ENCODE measurements at regions not wholly inside any gene's neighbourhood (a gene's known extent, or its start where the extent isn't known, plus 50 kb on each side); places are given as distances from the start of the nearest gene placed in this dataset.
A peak's percentile ranks its signal among the peaks of the same experiment; 100 is the strongest.

DNA sequence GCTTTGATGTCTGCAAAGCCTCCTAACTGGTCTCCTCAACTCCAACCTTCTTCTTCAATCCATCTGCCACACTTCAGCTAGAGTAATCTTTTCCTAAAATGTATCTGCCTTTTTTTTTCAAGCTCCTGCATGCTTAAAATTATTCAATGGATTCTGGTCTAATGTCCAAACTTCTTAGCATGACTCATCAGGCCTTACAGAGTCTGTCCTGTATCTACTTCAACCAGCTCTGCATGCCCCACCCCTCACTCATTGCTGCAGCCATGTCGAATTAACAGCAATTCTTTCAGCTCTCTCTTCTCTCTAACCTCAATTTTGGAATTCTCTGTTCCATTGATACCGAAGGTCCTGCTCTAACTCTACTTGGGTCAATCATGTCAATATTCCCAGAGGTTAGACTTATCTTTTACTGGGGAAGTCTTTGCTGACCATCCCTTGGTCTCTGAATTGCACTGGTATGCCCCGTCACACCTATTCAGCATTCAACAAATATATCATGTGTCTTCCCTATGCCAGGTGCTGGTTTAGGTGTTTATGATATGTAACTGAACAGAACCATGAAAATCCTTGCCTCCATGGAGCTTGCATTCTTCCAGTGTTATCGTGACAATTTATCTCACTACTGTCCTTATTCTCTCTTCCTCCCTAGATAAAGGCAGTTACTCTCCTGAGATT is 88.5 kb upstream of the NANOGP8 start (continued):
- TF ChIP-seq, protein P1, sequence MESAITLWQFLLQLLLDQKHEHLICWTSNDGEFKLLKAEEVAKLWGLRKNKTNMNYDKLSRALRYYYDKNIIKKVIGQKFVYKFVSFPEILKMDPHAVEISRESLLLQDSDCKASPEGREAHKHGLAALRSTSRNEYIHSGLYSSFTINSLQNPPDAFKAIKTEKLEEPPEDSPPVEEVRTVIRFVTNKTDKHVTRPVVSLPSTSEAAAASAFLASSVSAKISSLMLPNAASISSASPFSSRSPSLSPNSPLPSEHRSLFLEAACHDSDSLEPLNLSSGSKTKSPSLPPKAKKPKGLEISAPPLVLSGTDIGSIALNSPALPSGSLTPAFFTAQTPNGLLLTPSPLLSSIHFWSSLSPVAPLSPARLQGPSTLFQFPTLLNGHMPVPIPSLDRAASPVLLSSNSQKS (CRISPR knock-in tag; IDR thresholded peaks at IDR 0.05): no peak
- TF ChIP-seq POLR2AphosphoS5 (IDR thresholded peaks at IDR 0.05; ENCODE audit: control insufficient read depth, insufficient read depth, low read depth, low read length): no peak
- TF ChIP-seq ZNF436 (CRISPR knock-in tag; IDR thresholded peaks at IDR 0.05): no peak
- TF ChIP-seq POU5F1 (IDR thresholded peaks at IDR 0.05; ENCODE audit: borderline replicate concordance, low read depth, low read length, partially characterized antibody): no peak
- TF ChIP-seq PTTG1 (tag; IDR thresholded peaks at IDR 0.05; ENCODE audit: low read depth): no peak
- no peak for TF ChIP-seq SRSF3 (IDR thresholded peaks at IDR 0.05; ENCODE audit: insufficient read depth, low read length)
- TF ChIP-seq NONO (IDR thresholded peaks at IDR 0.05; ENCODE audit: low read depth in 2 of 2, low read length in 1 of 2): no peak
- no peak for TF ChIP-seq GTF2F1 (IDR thresholded peaks at IDR 0.05; ENCODE audit: low read depth, low read length)
- TF ChIP-seq ZNF316 (IDR thresholded peaks at IDR 0.05): peak; percentile 58
- no peak; a peak in 1 of 4 replicates for TF ChIP-seq MAZ (CRISPR knock-in tag; conservative IDR thresholded peaks at IDR 0.05 in 1 of 2, IDR thresholded peaks at IDR 0.05 in 1 of 2)
- TF ChIP-seq, protein P2, sequence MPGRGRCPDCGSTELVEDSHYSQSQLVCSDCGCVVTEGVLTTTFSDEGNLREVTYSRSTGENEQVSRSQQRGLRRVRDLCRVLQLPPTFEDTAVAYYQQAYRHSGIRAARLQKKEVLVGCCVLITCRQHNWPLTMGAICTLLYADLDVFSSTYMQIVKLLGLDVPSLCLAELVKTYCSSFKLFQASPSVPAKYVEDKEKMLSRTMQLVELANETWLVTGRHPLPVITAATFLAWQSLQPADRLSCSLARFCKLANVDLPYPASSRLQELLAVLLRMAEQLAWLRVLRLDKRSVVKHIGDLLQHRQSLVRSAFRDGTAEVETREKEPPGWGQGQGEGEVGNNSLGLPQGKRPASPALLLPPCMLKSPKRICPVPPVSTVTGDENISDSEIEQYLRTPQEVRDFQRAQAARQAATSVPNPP (IDR thresholded peaks at IDR 0.05; ENCODE audit: borderline replicate concordance, insufficient read depth, insufficient read length): no peak
- TF ChIP-seq, protein P3, sequence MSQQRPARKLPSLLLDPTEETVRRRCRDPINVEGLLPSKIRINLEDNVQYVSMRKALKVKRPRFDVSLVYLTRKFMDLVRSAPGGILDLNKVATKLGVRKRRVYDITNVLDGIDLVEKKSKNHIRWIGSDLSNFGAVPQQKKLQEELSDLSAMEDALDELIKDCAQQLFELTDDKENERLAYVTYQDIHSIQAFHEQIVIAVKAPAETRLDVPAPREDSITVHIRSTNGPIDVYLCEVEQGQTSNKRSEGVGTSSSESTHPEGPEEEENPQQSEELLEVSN (IDR thresholded peaks at IDR 0.05; ENCODE audit: borderline replicate concordance in 1 of 2, extremely low read depth in 1 of 2, insufficient read depth in 1 of 2, insufficient read length in 1 of 2, low read depth in 1 of 2, low read length in 1 of 2, poor library complexity in 1 of 2, severe bottlenecking in 1 of 2): no peak
- TF ChIP-seq FIP1L1 (IDR thresholded peaks at IDR 0.05; ENCODE audit: low read depth, low read length, poor library complexity, severe bottlenecking): no peak
- no peak for TF ChIP-seq ZNF146 (CRISPR knock-in tag; IDR thresholded peaks at IDR 0.05; ENCODE audit: unreplicated experiment)
- no peak for TF ChIP-seq HLTF (IDR thresholded peaks at IDR 0.05)
- TF ChIP-seq, protein P4, sequence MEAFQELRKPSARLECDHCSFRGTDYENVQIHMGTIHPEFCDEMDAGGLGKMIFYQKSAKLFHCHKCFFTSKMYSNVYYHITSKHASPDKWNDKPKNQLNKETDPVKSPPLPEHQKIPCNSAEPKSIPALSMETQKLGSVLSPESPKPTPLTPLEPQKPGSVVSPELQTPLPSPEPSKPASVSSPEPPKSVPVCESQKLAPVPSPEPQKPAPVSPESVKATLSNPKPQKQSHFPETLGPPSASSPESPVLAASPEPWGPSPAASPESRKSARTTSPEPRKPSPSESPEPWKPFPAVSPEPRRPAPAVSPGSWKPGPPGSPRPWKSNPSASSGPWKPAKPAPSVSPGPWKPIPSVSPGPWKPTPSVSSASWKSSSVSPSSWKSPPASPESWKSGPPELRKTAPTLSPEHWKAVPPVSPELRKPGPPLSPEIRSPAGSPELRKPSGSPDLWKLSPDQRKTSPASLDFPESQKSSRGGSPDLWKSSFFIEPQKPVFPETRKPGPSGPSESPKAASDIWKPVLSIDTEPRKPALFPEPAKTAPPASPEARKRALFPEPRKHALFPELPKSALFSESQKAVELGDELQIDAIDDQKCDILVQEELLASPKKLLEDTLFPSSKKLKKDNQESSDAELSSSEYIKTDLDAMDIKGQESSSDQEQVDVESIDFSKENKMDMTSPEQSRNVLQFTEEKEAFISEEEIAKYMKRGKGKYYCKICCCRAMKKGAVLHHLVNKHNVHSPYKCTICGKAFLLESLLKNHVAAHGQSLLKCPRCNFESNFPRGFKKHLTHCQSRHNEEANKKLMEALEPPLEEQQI (IDR thresholded peaks at IDR 0.05): no peak
- no peak for TF ChIP-seq RBM15 (IDR thresholded peaks at IDR 0.05; ENCODE audit: insufficient read depth, low read length)
- TF ChIP-seq YBX1 (IDR thresholded peaks at IDR 0.05): no peak
- TF ChIP-seq, protein P5, sequence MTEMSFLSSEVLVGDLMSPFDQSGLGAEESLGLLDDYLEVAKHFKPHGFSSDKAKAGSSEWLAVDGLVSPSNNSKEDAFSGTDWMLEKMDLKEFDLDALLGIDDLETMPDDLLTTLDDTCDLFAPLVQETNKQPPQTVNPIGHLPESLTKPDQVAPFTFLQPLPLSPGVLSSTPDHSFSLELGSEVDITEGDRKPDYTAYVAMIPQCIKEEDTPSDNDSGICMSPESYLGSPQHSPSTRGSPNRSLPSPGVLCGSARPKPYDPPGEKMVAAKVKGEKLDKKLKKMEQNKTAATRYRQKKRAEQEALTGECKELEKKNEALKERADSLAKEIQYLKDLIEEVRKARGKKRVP (CRISPR knock-in tag; IDR thresholded peaks at IDR 0.05): no peak
- no peak for TF ChIP-seq ZNF695 (CRISPR knock-in tag; IDR thresholded peaks at IDR 0.05)
- TF ChIP-seq SMARCC2 (IDR thresholded peaks at IDR 0.05; ENCODE audit: low read depth): peak; percentile 63; the same call in 1 of the 2 replicates
